Neural cell (in vitro differentiated cells): ENCODE measurements at regions not wholly inside any gene's neighbourhood (a gene's known extent, or its start where the extent isn't known, plus 50 kb on each side); places are given as distances from the start of the nearest gene placed in this dataset.

Experiments used
- EZH2 ChIP-seq: fragments of 200-600, 300-800 bp; shearing (Covaris generic), sonication (generic); IDR thresholded peaks from 2 replicates; pipeline ENCODE4 v1.6.1; 2014; ENCODE audit warnings: antibody characterized with exemption, low read length, borderline replicate concordance, mild to moderate bottlenecking; ENCODE audit not compliant: insufficient read depth, poor library complexity, severe bottlenecking
- POLR2AphosphoS5 ChIP-seq: IDR thresholded peaks from 2 replicates; pipeline ENCODE4 v1.6.1; 2012

DNA sequence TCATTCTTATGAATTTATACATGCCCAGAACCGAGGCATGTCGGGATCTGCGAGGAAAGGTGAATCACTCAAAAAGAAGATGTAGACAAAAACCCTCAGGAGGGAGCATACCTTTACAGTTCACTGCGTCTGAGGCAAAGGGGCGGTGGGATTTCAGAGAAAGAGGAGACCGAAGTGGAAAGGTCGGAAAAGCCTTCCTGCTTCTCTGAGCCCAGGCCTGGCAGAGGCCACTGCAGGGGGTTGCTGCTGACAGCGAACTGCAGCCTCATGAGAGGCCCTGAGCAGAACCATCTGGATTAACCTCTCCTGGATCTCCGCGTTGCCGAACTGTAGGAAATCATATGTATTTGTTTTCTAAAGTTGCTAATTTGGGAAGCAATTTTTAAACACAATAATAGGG is 713.1 kb upstream of the SOX11 start:
- TF ChIP-seq POLR2AphosphoS5, result no peak
- no peak for TF ChIP-seq EZH2
